DND-41 (cell line): ENCODE measurements at regions not wholly inside any gene's neighbourhood (a gene's known extent, or its start where the extent isn't known, plus 50 kb on each side); places are given as distances from the start of the nearest gene placed in this dataset.

ENCODE experiments used
- EZH2 ChIP-seq: IDR thresholded peaks from 3 replicates; pipeline ENCODE4 v1.6.1; 2012; ENCODE audit warnings: borderline replicate concordance, low read depth, mild to moderate bottlenecking, moderate library complexity, low read length, inconsistent platforms; ENCODE audit not compliant: severe bottlenecking
- TF ChIP-seq, protein P1 (sequence below): IDR thresholded peaks from 2 replicates; pipeline ENCODE4 v1.5.1; 2012; ENCODE audit warnings: borderline replicate concordance, low read length, moderate library complexity, mild to moderate bottlenecking; ENCODE audit not compliant: poor library complexity, severe bottlenecking; ENCODE audit errors: extremely low read depth

DNA sequence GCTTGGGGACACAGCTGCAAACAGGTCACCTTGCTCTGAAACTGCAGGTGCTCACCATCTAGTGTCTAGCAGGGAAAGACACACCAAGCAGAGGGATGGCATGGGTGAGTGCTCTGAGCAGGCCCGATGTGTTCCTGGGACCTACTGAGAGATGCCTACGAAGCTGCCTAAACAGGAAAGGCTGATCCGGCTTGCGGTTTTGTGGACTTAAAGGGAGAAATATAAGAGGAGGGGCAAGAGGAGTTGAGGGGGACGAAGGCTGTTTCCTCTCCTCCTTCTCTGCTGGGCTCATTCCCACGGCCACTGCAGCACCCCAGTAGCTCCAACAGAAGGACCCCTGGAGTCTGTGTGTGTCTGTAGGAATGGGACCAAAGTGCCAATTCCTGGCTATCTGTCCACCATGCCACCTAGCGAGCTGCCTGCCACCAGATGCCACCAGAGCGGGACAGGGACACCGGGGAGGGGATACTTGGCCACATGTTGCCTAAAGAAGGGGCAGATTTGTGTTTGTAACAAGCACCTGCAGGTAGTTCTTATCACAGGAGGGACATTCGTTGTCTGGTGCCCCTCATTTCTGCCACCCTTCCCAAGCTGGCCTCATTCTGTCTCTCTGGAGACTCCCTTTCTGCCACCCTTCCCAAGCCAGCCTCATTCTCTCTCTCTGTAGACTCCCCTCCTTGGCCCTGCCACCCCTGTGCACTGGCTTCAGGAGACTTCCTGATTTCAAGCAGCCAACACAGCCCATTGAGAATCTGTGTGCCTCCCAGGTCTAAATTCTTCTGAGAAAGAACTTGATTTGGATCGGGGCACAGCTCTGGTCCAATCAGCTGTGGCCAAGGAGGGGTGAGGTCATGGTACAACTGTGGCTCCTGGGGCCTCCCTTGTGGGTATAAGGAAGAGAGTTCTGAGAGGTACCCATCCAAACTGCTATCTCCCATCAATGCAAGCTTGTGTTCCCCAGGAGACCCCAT, 221.8 kb downstream of the ANKRD60 start:
- TF ChIP-seq, protein P1, sequence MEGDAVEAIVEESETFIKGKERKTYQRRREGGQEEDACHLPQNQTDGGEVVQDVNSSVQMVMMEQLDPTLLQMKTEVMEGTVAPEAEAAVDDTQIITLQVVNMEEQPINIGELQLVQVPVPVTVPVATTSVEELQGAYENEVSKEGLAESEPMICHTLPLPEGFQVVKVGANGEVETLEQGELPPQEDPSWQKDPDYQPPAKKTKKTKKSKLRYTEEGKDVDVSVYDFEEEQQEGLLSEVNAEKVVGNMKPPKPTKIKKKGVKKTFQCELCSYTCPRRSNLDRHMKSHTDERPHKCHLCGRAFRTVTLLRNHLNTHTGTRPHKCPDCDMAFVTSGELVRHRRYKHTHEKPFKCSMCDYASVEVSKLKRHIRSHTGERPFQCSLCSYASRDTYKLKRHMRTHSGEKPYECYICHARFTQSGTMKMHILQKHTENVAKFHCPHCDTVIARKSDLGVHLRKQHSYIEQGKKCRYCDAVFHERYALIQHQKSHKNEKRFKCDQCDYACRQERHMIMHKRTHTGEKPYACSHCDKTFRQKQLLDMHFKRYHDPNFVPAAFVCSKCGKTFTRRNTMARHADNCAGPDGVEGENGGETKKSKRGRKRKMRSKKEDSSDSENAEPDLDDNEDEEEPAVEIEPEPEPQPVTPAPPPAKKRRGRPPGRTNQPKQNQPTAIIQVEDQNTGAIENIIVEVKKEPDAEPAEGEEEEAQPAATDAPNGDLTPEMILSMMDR = no peak
- TF ChIP-seq EZH2 = no peak
